ENCODE measurements at regions not wholly inside any gene's neighbourhood (a gene's known extent, or its start where the extent isn't known, plus 50 kb on each side); places are given as distances from the start of the nearest gene placed in this dataset.

GRCh38 chr18:69282371-69282770 is 118.3 kb upstream of the DOK6 start:
- DNase-seq = no peak
- in situ Hi-C loops (cut with HindIII; ENCODE audit: low pct_ligation_motif_present, low pct_unique_long_range_greater_than_20kb, low sequenced_read_pairs) = no loop called here

GRCh38 chr18:69291044-69291443 is 109.6 kb upstream of the DOK6 start:
- DNase-seq = no peak
- in situ Hi-C loops (cut with HindIII; ENCODE audit: low pct_ligation_motif_present, low pct_unique_long_range_greater_than_20kb, low sequenced_read_pairs) = no loop called here

DNA sequence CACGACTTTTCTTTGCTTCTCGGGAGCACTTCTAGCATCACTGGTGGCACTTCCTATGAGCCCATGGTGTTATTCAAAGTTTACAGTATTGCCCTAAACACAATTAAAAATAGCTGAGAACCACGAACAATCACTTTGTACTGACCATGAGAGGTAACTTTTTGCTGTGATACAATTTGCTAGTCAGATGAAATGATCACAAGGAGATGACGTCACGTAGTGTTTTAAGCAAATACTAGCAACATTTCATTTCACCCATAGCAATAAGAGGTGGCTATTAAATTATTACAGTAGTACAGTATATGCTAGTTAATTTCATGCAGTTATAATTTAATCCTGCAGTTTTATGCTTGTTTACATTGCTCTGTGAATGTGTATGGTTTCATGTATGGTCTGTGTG is 108.9 kb upstream of the DOK6 start:
- no peak for DNase-seq
- in situ Hi-C loops (cut with HindIII; ENCODE audit: low pct_ligation_motif_present, low pct_unique_long_range_greater_than_20kb, low sequenced_read_pairs) = no loop called here

GRCh38 chr18:69300185-69300584 is 100.5 kb upstream of the DOK6 start:
- no peak for DNase-seq
- in situ Hi-C loops (cut with HindIII; ENCODE audit: low pct_ligation_motif_present, low pct_unique_long_range_greater_than_20kb, low sequenced_read_pairs) = no loop called here

DNA sequence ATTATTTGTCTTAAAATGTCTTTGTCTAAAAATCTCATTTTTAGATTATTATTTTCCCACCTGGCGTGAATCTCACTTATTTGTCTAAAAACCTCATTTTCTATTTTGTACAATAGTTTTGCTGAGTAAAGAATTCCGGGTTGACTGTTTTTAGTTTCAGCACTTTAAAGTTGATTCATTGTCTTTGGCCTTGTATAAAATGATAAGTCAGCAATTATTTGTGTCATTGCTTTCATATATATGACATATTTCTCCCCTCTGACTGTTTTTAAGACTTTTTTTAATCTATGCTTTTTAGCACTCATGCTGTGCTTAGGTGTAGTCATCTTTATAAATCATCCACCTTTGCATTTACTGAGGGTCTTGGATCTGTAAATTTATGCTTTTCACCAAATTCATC is 92.1 kb upstream of the DOK6 start:
- DNase-seq = no peak
- in situ Hi-C loops (cut with HindIII; ENCODE audit: low pct_ligation_motif_present, low pct_unique_long_range_greater_than_20kb, low sequenced_read_pairs) = no loop called here

- in situ Hi-C loops (cut with HindIII; ENCODE audit: low pct_ligation_motif_present, low pct_unique_long_range_greater_than_20kb, low sequenced_read_pairs) = no loop called here
- DNase-seq = no peak
These were observed 74.6 kb upstream of the DOK6 start for GRCh38 chr18:69326094-69326493.

DNA sequence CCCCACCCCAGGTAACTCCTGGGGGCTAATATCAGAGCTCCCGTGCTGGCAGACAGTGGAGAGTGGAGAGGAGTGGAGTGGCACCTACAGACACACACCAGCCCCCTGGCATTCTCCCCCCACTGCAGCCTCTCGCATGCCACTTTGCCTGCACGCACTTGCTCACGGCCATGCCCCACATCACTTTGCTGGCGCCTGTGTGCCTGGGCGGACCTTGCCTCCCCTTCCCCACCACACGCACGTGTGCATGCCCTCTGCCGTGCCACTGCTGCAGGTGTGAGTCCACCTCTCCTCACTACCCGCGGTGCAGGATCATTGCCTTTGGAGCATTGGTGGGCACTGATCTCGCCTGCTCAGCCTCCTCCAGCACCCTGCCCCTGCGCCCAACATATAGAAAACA is 72.6 kb upstream of the DOK6 start:
- DNase-seq = no peak
- in situ Hi-C loops (cut with HindIII; ENCODE audit: low pct_ligation_motif_present, low pct_unique_long_range_greater_than_20kb, low sequenced_read_pairs) = no loop called here

DNA sequence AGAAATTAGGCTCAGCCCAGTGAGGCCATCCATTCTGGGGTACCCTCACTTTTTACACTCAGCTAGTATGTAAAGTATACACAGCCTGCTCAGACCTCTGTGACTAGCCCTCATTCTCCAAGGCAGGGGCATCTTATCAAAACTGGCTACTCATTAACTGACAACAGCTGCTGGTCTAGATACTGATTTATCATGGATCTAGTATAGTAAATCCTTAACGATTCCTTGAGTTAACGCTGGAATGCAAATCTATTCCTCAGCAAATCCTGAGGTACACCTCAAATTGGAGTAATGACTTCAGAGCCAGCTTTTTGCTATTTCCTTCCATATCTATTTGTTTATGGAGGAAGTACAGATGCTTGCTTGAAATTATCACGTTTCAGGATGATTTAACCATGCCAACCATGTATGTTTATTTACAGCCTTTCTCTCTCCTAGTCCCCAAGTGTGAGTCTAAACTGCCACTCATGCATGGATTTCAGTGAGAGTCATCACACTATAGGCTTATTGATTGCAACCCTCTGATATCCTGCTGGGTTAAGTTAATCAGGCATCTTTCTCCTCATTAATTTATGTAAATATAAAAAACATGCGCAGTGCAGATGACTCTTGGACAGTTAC is 70.2 kb upstream of the DOK6 start:
- DNase-seq = no peak
- in situ Hi-C loops (cut with HindIII; ENCODE audit: low pct_ligation_motif_present, low pct_unique_long_range_greater_than_20kb, low sequenced_read_pairs) = no loop called here

- in situ Hi-C loops (cut with HindIII; ENCODE audit: low pct_ligation_motif_present, low pct_unique_long_range_greater_than_20kb, low sequenced_read_pairs) = no loop called here
- DNase-seq = no peak
These were observed 50.6 kb upstream of the DOK6 start for GRCh38 chr18:69349912-69350597.

All from ACHN (cell line).